ENCODE measurements at regions not wholly inside any gene's neighbourhood (a gene's known extent, or its start where the extent isn't known, plus 50 kb on each side); places are given as distances from the start of the nearest gene placed in this dataset.

- no peaks in the 10 kb centered on the region for H3K9me3 Mint-ChIP-seq
- peaks cover 0 to 5% (median 0%) of the 10 kb centered on the region in 7 donors for H3K4me1 Mint-ChIP-seq
- POLR2A ChIA-PET = no interaction called here
- intact Hi-C loops (cut with micrococcal nuclease) = no loop called here
- no peaks in the 10 kb centered on the region for H3K27me3 Mint-ChIP-seq
- no peak overlapping the region for H3K4me3 Mint-ChIP-seq
- H3K9me3 ChIP-seq (ENCODE audit: control insufficient read depth in 2 of 3, low read length in 3 of 3) = no peaks in the 10 kb centered on the region
- no peaks in the 10 kb centered on the region for H3K36me3 Mint-ChIP-seq
- no peak overlapping the region for H3K27ac Mint-ChIP-seq
- H3K27ac ChIP-seq (ENCODE audit: low read depth, low read length) = no peak overlapping the region
- H3K4me3 ChIP-seq (ENCODE audit: low read length) = no peak overlapping the region
- H3K27me3 ChIP-seq (ENCODE audit: control insufficient read depth in 2 of 2, insufficient read depth in 2 of 2, low read length in 2 of 2) = no peaks in the 10 kb centered on the region
- ATAC-seq (no peak), DNase-seq (no peak)
- H3K36me3 ChIP-seq (ENCODE audit: control insufficient read depth in 2 of 3, insufficient read depth in 3 of 3, low read length in 3 of 3) = no peaks in the 10 kb centered on the region
- CTCF ChIA-PET = interaction anchor here (0.7 kb wide), 1 partner anchor 143 kb away, joined by 3 read pairs; no protein-coding TSS in a partner anchor
- no peaks in the 10 kb centered on the region for H3K4me1 ChIP-seq (ENCODE audit: control insufficient read depth in 2 of 2, insufficient read depth in 2 of 2, low read length in 2 of 2)
Measured at GRCh38 chr21:35376406-35377135, 327.5 kb upstream of the RUNX1 start.

DNA sequence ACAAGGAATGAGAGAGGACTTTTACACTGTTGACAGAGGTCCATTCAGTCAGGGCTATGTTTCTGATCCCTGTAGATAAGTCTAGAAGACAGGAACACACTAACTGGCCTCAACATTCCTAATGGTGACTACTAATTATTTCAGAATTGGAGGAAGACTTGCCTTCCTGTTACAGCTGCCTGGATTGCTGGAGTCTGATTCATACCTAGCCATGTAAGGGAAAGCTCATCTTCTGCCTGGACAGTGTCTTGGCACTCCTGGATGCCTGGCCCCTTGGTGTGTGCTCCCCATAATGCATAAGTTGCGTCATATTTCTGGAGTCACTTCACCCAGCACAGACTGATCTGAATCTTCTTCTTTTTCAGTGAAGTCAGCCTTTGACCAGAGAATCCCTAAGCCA is 326.0 kb upstream of the RUNX1 start:
- H3K4me1 ChIP-seq (ENCODE audit: control insufficient read depth in 2 of 2, insufficient read depth in 2 of 2, low read length in 2 of 2) = no peaks in the 10 kb centered on the region
- Mint-ChIP-seq H3K27ac (no peak overlapping the region), H3K36me3 (no peaks in the 10 kb centered on the region), H3K27me3 (no peaks in the 10 kb centered on the region), H3K4me3 (no peak overlapping the region), H3K4me1 (peaks cover 0 to 5% (median 0%) of the 10 kb centered on the region in 7 donors), H3K9me3 (no peaks in the 10 kb centered on the region)
- intact Hi-C loops (cut with micrococcal nuclease) = no loop called here
- ATAC-seq (no peak), DNase-seq (no peak)
- no peaks in the 10 kb centered on the region for H3K36me3 ChIP-seq (ENCODE audit: control insufficient read depth in 2 of 3, insufficient read depth in 3 of 3, low read length in 3 of 3)
- H3K9me3 ChIP-seq (ENCODE audit: control insufficient read depth in 2 of 3, low read length in 3 of 3) = no peaks in the 10 kb centered on the region
- POLR2A ChIA-PET = no interaction called here
- CTCF ChIA-PET = no interaction called here
- no peak overlapping the region for H3K27ac ChIP-seq (ENCODE audit: low read depth, low read length)
- H3K4me3 ChIP-seq (ENCODE audit: low read length) = no peak overlapping the region
- no peaks in the 10 kb centered on the region for H3K27me3 ChIP-seq (ENCODE audit: control insufficient read depth in 2 of 2, insufficient read depth in 2 of 2, low read length in 2 of 2)

DNA sequence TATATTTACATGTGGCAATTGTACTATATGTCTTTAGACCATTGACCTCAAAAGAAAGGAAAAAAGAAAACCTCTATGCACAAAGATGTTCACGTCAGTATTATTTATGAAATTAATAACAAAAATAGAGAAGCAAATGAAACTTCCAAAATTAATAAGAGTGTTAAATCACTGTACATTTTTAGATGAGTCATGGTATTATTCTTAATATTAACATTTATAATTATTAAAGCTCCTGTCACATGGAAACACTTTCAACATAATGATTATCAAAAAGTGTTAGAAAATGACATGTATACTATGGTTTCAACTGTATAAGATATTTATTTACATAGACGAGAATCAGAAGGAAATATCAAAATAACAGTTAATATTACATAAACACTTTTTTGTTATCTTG is 324.9 kb upstream of the RUNX1 start:
- no peaks in the 10 kb centered on the region for H3K36me3 Mint-ChIP-seq
- H3K27me3 Mint-ChIP-seq = no peaks in the 10 kb centered on the region
- H3K9me3 Mint-ChIP-seq = no peaks in the 10 kb centered on the region
- Histone ChIP-seq H3K4me3 (ENCODE audit: low read length) (no peak overlapping the region), H3K27me3 (ENCODE audit: control insufficient read depth in 2 of 2, insufficient read depth in 2 of 2, low read length in 2 of 2) (no peaks in the 10 kb centered on the region), H3K4me1 (ENCODE audit: control insufficient read depth in 2 of 2, insufficient read depth in 2 of 2, low read length in 2 of 2) (no peaks in the 10 kb centered on the region), H3K36me3 (ENCODE audit: control insufficient read depth in 2 of 3, insufficient read depth in 3 of 3, low read length in 3 of 3) (no peaks in the 10 kb centered on the region), H3K9me3 (ENCODE audit: control insufficient read depth in 2 of 3, low read length in 3 of 3) (no peaks in the 10 kb centered on the region), H3K27ac (ENCODE audit: low read depth, low read length) (no peak overlapping the region)
- no peak overlapping the region for H3K27ac Mint-ChIP-seq
- no peak for ATAC-seq
- H3K4me1 Mint-ChIP-seq = peaks cover 0 to 5% (median 0%) of the 10 kb centered on the region in 7 donors
- ChIA-PET CTCF (no interaction called here), POLR2A (no interaction called here)
- intact Hi-C loops (cut with micrococcal nuclease) = no loop called here
- no peak for DNase-seq
- H3K4me3 Mint-ChIP-seq = no peak overlapping the region

DNA sequence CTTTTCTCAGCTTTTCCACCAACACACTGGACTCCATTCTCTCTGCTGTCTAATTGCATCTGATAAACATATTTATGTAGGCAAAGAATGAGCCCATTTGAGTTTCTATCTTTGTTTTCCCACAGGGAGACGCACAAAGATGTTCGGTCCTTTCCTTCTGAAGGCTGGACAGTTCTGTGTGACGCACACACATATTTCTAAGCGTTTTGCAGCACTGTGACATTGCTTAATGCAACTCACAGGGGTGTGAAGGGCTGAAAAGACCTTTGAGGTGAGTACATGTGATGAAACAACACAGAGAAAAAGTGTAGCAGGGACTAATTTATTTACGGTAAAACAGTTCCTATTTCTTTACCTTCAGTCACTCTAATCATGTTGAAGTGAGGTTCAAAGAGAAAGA is 323.1 kb upstream of the RUNX1 start:
- no peaks in the 10 kb centered on the region for H3K27me3 ChIP-seq (ENCODE audit: control insufficient read depth in 2 of 2, insufficient read depth in 2 of 2, low read length in 2 of 2)
- ChIA-PET POLR2A (no interaction called here), CTCF (interaction anchor here (0.6 kb wide), 1 partner anchor 181 kb away, joined by 3 read pairs; no protein-coding TSS in a partner anchor)
- H3K27ac ChIP-seq (ENCODE audit: low read depth, low read length) = no peak overlapping the region
- peaks cover 0 to 5% (median 0%) of the 10 kb centered on the region in 7 donors for H3K4me1 Mint-ChIP-seq
- no peaks in the 10 kb centered on the region for H3K4me1 ChIP-seq (ENCODE audit: control insufficient read depth in 2 of 2, insufficient read depth in 2 of 2, low read length in 2 of 2)
- no peak overlapping the region for H3K4me3 Mint-ChIP-seq
- no peaks in the 10 kb centered on the region for H3K36me3 ChIP-seq (ENCODE audit: control insufficient read depth in 2 of 3, insufficient read depth in 3 of 3, low read length in 3 of 3)
- H3K9me3 Mint-ChIP-seq = no peaks in the 10 kb centered on the region
- no peak overlapping the region for H3K27ac Mint-ChIP-seq
- DNase-seq = no peak
- H3K4me3 ChIP-seq (ENCODE audit: low read length) = no peak overlapping the region
- H3K27me3 Mint-ChIP-seq = no peaks in the 10 kb centered on the region
- intact Hi-C loops (cut with micrococcal nuclease) = no loop called here
- ATAC-seq = no peak
- H3K9me3 ChIP-seq (ENCODE audit: control insufficient read depth in 2 of 3, low read length in 3 of 3) = no peaks in the 10 kb centered on the region
- peaks cover 0 to 1% (median 0%) of the 10 kb centered on the region in 5 donors for H3K36me3 Mint-ChIP-seq

DNA sequence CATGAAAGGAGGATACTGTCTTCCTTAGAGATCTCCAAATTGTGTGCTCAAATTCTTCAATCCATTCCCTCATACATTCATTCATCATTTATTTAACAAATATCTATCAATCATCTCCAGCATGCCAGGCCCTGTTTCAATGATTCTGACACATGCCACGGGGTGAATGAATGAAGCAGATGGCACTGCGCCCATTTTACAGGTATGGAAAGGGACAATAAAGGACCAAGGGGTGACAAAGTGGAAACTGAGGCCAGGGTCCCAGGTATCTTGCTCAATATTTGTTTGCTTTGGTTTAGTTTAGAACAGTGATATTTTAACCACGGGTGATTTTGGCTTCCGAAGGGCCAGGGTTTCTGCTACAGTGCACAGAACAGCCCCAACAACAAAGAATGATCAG is 321.6 kb upstream of the RUNX1 start:
- POLR2A ChIA-PET = no interaction called here
- ATAC-seq (no peak), DNase-seq (no peak)
- Histone ChIP-seq H3K4me1 (ENCODE audit: control insufficient read depth in 2 of 2, insufficient read depth in 2 of 2, low read length in 2 of 2) (no peaks in the 10 kb centered on the region), H3K36me3 (ENCODE audit: control insufficient read depth in 2 of 3, insufficient read depth in 3 of 3, low read length in 3 of 3) (no peaks in the 10 kb centered on the region), H3K27me3 (ENCODE audit: control insufficient read depth in 2 of 2, insufficient read depth in 2 of 2, low read length in 2 of 2) (no peaks in the 10 kb centered on the region), H3K27ac (ENCODE audit: low read depth, low read length) (no peak overlapping the region), H3K4me3 (ENCODE audit: low read length) (no peak overlapping the region), H3K9me3 (ENCODE audit: control insufficient read depth in 2 of 3, low read length in 3 of 3) (no peaks in the 10 kb centered on the region)
- Mint-ChIP-seq H3K4me1 (peaks cover 0 to 5% (median 0%) of the 10 kb centered on the region in 7 donors), H3K27me3 (no peaks in the 10 kb centered on the region), H3K36me3 (peaks cover 0 to 1% (median 0%) of the 10 kb centered on the region in 5 donors), H3K9me3 (no peaks in the 10 kb centered on the region), H3K27ac (no peak overlapping the region), H3K4me3 (no peak overlapping the region)
- CTCF ChIA-PET = no interaction called here
- intact Hi-C loops (cut with micrococcal nuclease) = no loop called here

DNA sequence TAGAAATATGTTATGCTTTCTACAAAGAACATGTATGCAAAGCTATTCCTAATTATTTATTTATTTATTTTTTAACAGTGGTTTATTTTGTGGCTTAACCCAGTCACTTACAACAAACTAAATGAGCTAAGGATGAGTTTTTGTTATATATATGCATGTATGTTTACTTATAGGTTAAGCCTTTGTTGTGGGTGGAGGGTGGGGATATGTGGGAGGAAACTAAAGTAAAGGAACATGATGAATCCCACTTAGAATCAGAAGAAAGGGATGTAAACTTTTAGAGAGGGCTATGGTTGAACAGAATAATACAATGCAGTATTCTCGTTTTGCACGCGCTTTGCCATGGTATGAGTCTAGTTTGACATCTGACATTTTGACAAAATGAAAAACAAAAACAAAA is 321.0 kb upstream of the RUNX1 start:
- Histone ChIP-seq H3K9me3 (ENCODE audit: control insufficient read depth in 2 of 3, low read length in 3 of 3) (no peaks in the 10 kb centered on the region), H3K4me1 (ENCODE audit: control insufficient read depth in 2 of 2, insufficient read depth in 2 of 2, low read length in 2 of 2) (no peaks in the 10 kb centered on the region), H3K36me3 (ENCODE audit: control insufficient read depth in 2 of 3, insufficient read depth in 3 of 3, low read length in 3 of 3) (no peaks in the 10 kb centered on the region), H3K27me3 (ENCODE audit: control insufficient read depth in 2 of 2, insufficient read depth in 2 of 2, low read length in 2 of 2) (no peaks in the 10 kb centered on the region), H3K4me3 (ENCODE audit: low read length) (no peak overlapping the region), H3K27ac (ENCODE audit: low read depth, low read length) (no peak overlapping the region)
- ChIA-PET POLR2A (no interaction called here), CTCF (no interaction called here)
- peaks cover 0 to 5% (median 0%) of the 10 kb centered on the region in 7 donors for H3K4me1 Mint-ChIP-seq
- no peak overlapping the region for H3K4me3 Mint-ChIP-seq
- peaks cover 0 to 1% (median 0%) of the 10 kb centered on the region in 5 donors for H3K36me3 Mint-ChIP-seq
- no peaks in the 10 kb centered on the region for H3K9me3 Mint-ChIP-seq
- H3K27me3 Mint-ChIP-seq = no peaks in the 10 kb centered on the region
- DNase-seq = no peak
- no peak overlapping the region for H3K27ac Mint-ChIP-seq
- no peak for ATAC-seq
- intact Hi-C loops (cut with micrococcal nuclease) = no loop called here

DNA sequence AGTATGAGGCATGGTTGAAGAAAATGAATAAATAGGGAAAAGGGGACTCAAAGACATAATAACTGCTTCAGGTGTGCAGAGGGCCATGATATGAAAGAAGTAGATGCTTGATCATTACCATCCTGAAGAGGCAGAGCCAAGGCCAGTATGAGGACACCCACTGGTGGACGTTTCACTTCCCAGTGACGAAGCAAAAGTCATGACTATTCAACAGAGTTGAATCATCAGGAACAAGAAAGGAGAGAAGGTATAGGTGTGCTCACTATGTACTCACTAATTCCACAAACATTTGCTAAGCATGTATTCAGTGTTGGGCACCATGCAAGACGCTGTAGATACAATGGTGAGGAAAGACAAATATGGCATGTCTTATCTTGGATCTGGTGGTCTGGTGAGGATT is 319.2 kb upstream of the RUNX1 start:
- DNase-seq (no peak), ATAC-seq (no peak)
- Mint-ChIP-seq H3K4me1 (peaks cover 0 to 5% (median 0%) of the 10 kb centered on the region in 7 donors), H3K36me3 (peaks cover 0 to 4% (median 0%) of the 10 kb centered on the region in 5 donors), H3K4me3 (no peak overlapping the region), H3K27ac (no peak overlapping the region), H3K9me3 (peaks cover 0 to 6% (median 0%) of the 10 kb centered on the region in 11 donors), H3K27me3 (peaks cover 0 to 7% (median 0%) of the 10 kb centered on the region in 5 donors)
- Histone ChIP-seq H3K4me3 (ENCODE audit: low read length) (no peak overlapping the region), H3K27ac (ENCODE audit: low read depth, low read length) (no peak overlapping the region), H3K27me3 (ENCODE audit: control insufficient read depth in 2 of 2, insufficient read depth in 2 of 2, low read length in 2 of 2) (no peaks in the 10 kb centered on the region), H3K9me3 (ENCODE audit: control insufficient read depth in 2 of 3, low read length in 3 of 3) (no peaks in the 10 kb centered on the region), H3K4me1 (ENCODE audit: control insufficient read depth in 2 of 2, insufficient read depth in 2 of 2, low read length in 2 of 2) (no peaks in the 10 kb centered on the region), H3K36me3 (ENCODE audit: control insufficient read depth in 2 of 3, insufficient read depth in 3 of 3, low read length in 3 of 3) (no peaks in the 10 kb centered on the region)
- intact Hi-C loops (cut with micrococcal nuclease) = no loop called here
- POLR2A ChIA-PET = interaction anchor here (1.1 kb wide), 1 partner anchor 11 kb away, joined by 3 read pairs; no protein-coding TSS in a partner anchor
- CTCF ChIA-PET = interaction anchor here (1.0 kb wide), 1 partner anchor 10 kb away, joined by 4 read pairs; no protein-coding TSS in a partner anchor
